ENCODE measurements at regions not wholly inside any gene's neighbourhood (a gene's known extent, or its start where the extent isn't known, plus 50 kb on each side); places are given as distances from the start of the nearest gene placed in this dataset.

DNA sequence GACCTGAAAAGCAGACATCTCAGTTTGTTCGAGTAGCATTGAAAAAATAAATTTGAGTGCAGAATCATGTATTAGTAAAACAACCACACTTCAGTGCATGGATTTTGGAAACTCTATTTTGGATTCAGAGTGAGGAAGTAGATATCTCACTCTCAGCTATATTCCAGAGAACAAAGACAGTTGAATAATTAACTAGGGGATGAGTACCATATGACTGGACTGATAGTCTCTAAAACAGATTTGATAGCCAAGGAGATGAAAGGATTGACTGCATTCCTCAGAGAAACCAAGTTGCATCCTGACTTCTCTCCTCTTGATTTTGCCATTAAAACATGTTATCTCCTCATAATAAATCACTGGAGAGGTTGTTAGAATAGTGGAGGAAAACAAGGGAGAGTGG is 268.4 kb upstream of the SP4 start:
- Histone ChIP-seq H3K9me3 (replicated peaks in 1 of 2; ENCODE audit: control insufficient read depth in 1 of 2, insufficient read depth in 1 of 2, low read length in 2 of 2) (no peaks in the 10 kb centered on the region), H3K4me3 (replicated peaks in 1 of 3; ENCODE audit: low read depth in 2 of 3, low read length in 3 of 3) (no peak overlapping the region), H3K79me2 (ENCODE audit: insufficient read depth, low read length) (no peaks in the 10 kb centered on the region), H3K4me1 (ENCODE audit: control insufficient read depth in 1 of 2, insufficient read depth in 2 of 2, low read length in 2 of 2) (no peaks in the 10 kb centered on the region), H3K4me2 (replicated peaks; ENCODE audit: extremely low read depth, low read length, poor library complexity, severe bottlenecking) (no peak overlapping the region), H3K9ac (ENCODE audit: insufficient read depth, low read length, poor library complexity, severe bottlenecking) (no peak overlapping the region), H4K20me1 (ENCODE audit: insufficient read depth, low read length) (no peaks in the 10 kb centered on the region), H3K27me3 (ENCODE audit: control insufficient read depth in 2 of 2, insufficient read depth in 2 of 2, low read length in 2 of 2) (no peaks in the 10 kb centered on the region), H2AFZ (ENCODE audit: insufficient read depth, low read depth, low read length, poor library complexity, severe bottlenecking) (no peak overlapping the region), H3K27ac (ENCODE audit: low read depth in 1 of 2, low read length in 2 of 2) (no peak overlapping the region), H3K36me3 (replicated peaks in 1 of 2; ENCODE audit: control insufficient read depth in 1 of 2, insufficient read depth in 2 of 2, low read length in 2 of 2) (no peaks in the 10 kb centered on the region)
- Mint-ChIP-seq H3K27me3 (ENCODE audit: low read depth in 3 of 3) (no peaks in the 10 kb centered on the region), H3K9me3 (peaks cover 0 to 2% (median 0%) of the 10 kb centered on the region in 7 donors), H3K4me1 (no peaks in the 10 kb centered on the region), H3K27ac (no peak overlapping the region), H3K4me3 (no peak overlapping the region), H3K36me3 (no peaks in the 10 kb centered on the region)
- intact Hi-C loops (cut with micrococcal nuclease), result no loop called here
- WGBS (ENCODE audit: insufficient coverage), result no CpG with 5 or more reads among the region's 1 CpG
- TF ChIP-seq, protein P1, sequence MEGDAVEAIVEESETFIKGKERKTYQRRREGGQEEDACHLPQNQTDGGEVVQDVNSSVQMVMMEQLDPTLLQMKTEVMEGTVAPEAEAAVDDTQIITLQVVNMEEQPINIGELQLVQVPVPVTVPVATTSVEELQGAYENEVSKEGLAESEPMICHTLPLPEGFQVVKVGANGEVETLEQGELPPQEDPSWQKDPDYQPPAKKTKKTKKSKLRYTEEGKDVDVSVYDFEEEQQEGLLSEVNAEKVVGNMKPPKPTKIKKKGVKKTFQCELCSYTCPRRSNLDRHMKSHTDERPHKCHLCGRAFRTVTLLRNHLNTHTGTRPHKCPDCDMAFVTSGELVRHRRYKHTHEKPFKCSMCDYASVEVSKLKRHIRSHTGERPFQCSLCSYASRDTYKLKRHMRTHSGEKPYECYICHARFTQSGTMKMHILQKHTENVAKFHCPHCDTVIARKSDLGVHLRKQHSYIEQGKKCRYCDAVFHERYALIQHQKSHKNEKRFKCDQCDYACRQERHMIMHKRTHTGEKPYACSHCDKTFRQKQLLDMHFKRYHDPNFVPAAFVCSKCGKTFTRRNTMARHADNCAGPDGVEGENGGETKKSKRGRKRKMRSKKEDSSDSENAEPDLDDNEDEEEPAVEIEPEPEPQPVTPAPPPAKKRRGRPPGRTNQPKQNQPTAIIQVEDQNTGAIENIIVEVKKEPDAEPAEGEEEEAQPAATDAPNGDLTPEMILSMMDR (IDR thresholded peaks at IDR 0.05), result no peak
- no peak for DNase-seq

DNA sequence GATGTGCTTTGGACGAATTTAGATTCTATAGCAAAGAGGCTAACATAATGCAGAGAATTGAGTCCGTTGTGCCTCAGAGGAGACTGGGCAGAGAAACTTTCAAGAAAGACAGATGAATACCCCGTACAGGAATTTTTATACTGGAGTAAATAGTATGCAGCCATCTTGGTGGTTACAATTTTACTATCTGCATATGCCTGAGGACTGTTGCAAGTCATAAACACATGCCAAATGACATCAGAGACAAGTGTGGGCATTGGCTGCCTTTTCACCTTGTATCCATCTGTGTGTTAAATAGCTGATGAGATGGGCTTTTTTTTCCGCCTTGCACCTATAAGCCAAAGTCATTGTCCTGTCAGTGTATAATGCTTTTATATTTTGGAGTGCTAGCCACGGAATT is 267.5 kb upstream of the SP4 start:
- no peaks in the 10 kb centered on the region for H3K36me3 ChIP-seq (replicated peaks in 1 of 2; ENCODE audit: control insufficient read depth in 1 of 2, insufficient read depth in 2 of 2, low read length in 2 of 2)
- H3K9ac ChIP-seq (ENCODE audit: insufficient read depth, low read length, poor library complexity, severe bottlenecking), result no peak overlapping the region
- H3K4me3 ChIP-seq (replicated peaks in 1 of 3; ENCODE audit: low read depth in 2 of 3, low read length in 3 of 3), result no peak overlapping the region
- H2AFZ ChIP-seq (ENCODE audit: insufficient read depth, low read depth, low read length, poor library complexity, severe bottlenecking), result no peak overlapping the region
- no peak for DNase-seq
- no peak overlapping the region for H3K4me2 ChIP-seq (replicated peaks; ENCODE audit: extremely low read depth, low read length, poor library complexity, severe bottlenecking)
- Mint-ChIP-seq H3K27ac (no peak overlapping the region), H3K9me3 (peaks cover 0 to 4% (median 2%) of the 10 kb centered on the region in 7 donors), H3K4me3 (no peak overlapping the region), H3K27me3 (ENCODE audit: low read depth in 3 of 3) (no peaks in the 10 kb centered on the region), H3K36me3 (no peaks in the 10 kb centered on the region), H3K4me1 (no peaks in the 10 kb centered on the region)
- intact Hi-C loops (cut with micrococcal nuclease), result no loop called here
- H3K9me3 ChIP-seq (replicated peaks in 1 of 2; ENCODE audit: control insufficient read depth in 1 of 2, insufficient read depth in 1 of 2, low read length in 2 of 2), result no peaks in the 10 kb centered on the region
- no peaks in the 10 kb centered on the region for H3K27me3 ChIP-seq (ENCODE audit: control insufficient read depth in 2 of 2, insufficient read depth in 2 of 2, low read length in 2 of 2)
- H3K79me2 ChIP-seq (ENCODE audit: insufficient read depth, low read length), result no peaks in the 10 kb centered on the region
- 92% methylated on average over 5 of the region's 5 CpGs for WGBS (ENCODE audit: insufficient coverage)
- TF ChIP-seq, protein P1 (IDR thresholded peaks at IDR 0.05), result no peak
- H3K4me1 ChIP-seq (ENCODE audit: control insufficient read depth in 1 of 2, insufficient read depth in 2 of 2, low read length in 2 of 2), result no peaks in the 10 kb centered on the region
- H4K20me1 ChIP-seq (ENCODE audit: insufficient read depth, low read length), result no peaks in the 10 kb centered on the region
- no peak overlapping the region for H3K27ac ChIP-seq (ENCODE audit: low read depth in 1 of 2, low read length in 2 of 2)

All from CD14-positive monocyte (primary cell).